Fibroblast of lung (primary cell): ENCODE measurements at regions not wholly inside any gene's neighbourhood (a gene's known extent, or its start where the extent isn't known, plus 50 kb on each side); places are given as distances from the start of the nearest gene placed in this dataset.

Experiments
- DNase-seq, 2 donors: peaks; one replicate each; pipeline versions ENCODE4 v3.0.0 to v3.0.0-alpha.2; 2010; ENCODE audit warnings: low read depth in 2 of 2
- H2AFZ ChIP-seq: 2 replicates; pipeline ENCODE4 v1.5.1; 2012; ENCODE audit warnings: low read length, control low read depth, inconsistent platforms
- H3K27ac ChIP-seq: 2 replicates; pipeline ENCODE4 v1.5.1; 2011; ENCODE audit warnings: low read length, control low read depth; ENCODE audit not compliant: insufficient read depth
- H3K27me3 ChIP-seq: 2 replicates; pipeline ENCODE4 v1.5.1; 2011; ENCODE audit warnings: mild to moderate bottlenecking, low read length; ENCODE audit not compliant: control insufficient read depth, insufficient read depth
- H3K36me3 ChIP-seq: 2 replicates; pipeline ENCODE4 v1.5.1; 2011; ENCODE audit warnings: low read length; ENCODE audit not compliant: control insufficient read depth, insufficient read depth
- H3K4me1 ChIP-seq: 2 replicates; pipeline ENCODE4 v1.5.1; 2011; ENCODE audit warnings: low read length; ENCODE audit not compliant: control insufficient read depth, insufficient read depth; ENCODE audit errors: extremely low read depth
- H3K4me2 ChIP-seq: 2 replicates; pipeline ENCODE4 v1.5.1; 2011; ENCODE audit warnings: low read length, control low read depth; ENCODE audit not compliant: insufficient read depth; ENCODE audit errors: extremely low read depth
- H3K4me3 ChIP-seq, 4 experiments: fragments of 200-600 bp in 1 of 4; sonication (generic) in 1 of 4; replicated peaks in 1 of 4; 2 replicates each; pipeline ENCODE4 v1.5.1; 2011 to 2016; ENCODE audit warnings: low read length in 4 of 4, low read depth in 3 of 4, mild to moderate bottlenecking in 3 of 4, control low read depth in 2 of 4, inconsistent platforms in 1 of 4, mixed read lengths in 1 of 4; ENCODE audit not compliant: insufficient read depth in 1 of 4; ENCODE audit errors: control extremely low read depth in 1 of 4
- H3K79me2 ChIP-seq: 2 replicates; pipeline ENCODE4 v1.5.1; 2012; ENCODE audit warnings: mild to moderate bottlenecking, low read length, inconsistent platforms; ENCODE audit not compliant: control insufficient read depth, insufficient read depth
- H3K9ac ChIP-seq: 2 replicates; pipeline ENCODE4 v1.5.1; 2011; ENCODE audit warnings: mild to moderate bottlenecking, low read length, control low read depth; ENCODE audit not compliant: insufficient read depth
- H3K9me3 ChIP-seq: 2 replicates; pipeline ENCODE4 v1.5.1; 2012; ENCODE audit warnings: low read depth, low read length; ENCODE audit not compliant: control insufficient read depth, insufficient read depth
- H4K20me1 ChIP-seq: 2 replicates; pipeline ENCODE4 v1.5.1; 2011; ENCODE audit warnings: low read length; ENCODE audit not compliant: control insufficient read depth, insufficient read depth; ENCODE audit errors: extremely low read depth
- CTCF ChIP-seq, 2 donors: IDR thresholded peaks in 1 of 2; conservative IDR thresholded peaks in 1 of 2; 1 replicate in 1 of 2; 2 replicates in 1 of 2; pipeline ENCODE4 v1.5.1; 2011 to 2012; ENCODE audit warnings: low read length in 2 of 2, control low read depth in 1 of 2, inconsistent platforms in 1 of 2, low read depth in 1 of 2, mild to moderate bottlenecking in 1 of 2
- EZH2 ChIP-seq: IDR thresholded peaks from 2 replicates; pipeline ENCODE4 v1.5.1; 2012; ENCODE audit warnings: low read length, control low read depth, mild to moderate bottlenecking; ENCODE audit errors: missing control alignments

- H2AFZ ChIP-seq: no peak overlapping the region
- no peak for DNase-seq
- no peaks in the 10 kb centered on the region for H3K27me3 ChIP-seq
- H3K36me3 ChIP-seq: no peaks in the 10 kb centered on the region
- no peak overlapping the region for H3K4me2 ChIP-seq
- TF ChIP-seq CTCF (conservative IDR thresholded peaks at IDR 0.05 in 1 of 2, IDR thresholded peaks at IDR 0.05 in 1 of 2; ENCODE audit: low read depth in 1 of 2, low read length in 2 of 2) (no peak), EZH2 (no peak)
- H3K9ac ChIP-seq: no peak overlapping the region
- no peaks in the 10 kb centered on the region for H3K79me2 ChIP-seq
- H4K20me1 ChIP-seq: no peaks in the 10 kb centered on the region
- H3K9me3 ChIP-seq: no peaks in the 10 kb centered on the region
- H3K4me1 ChIP-seq: no peaks in the 10 kb centered on the region
- no peak overlapping the region for H3K27ac ChIP-seq
- no peak overlapping the region for H3K4me3 ChIP-seq
Observed at GRCh38 chr2:152254486-152254885, 78.9 kb upstream of the STAM2 start.

- H3K79me2 ChIP-seq: no peaks in the 10 kb centered on the region
- H3K9me3 ChIP-seq: no peaks in the 10 kb centered on the region
- H3K9ac ChIP-seq: no peak overlapping the region
- TF ChIP-seq CTCF (conservative IDR thresholded peaks at IDR 0.05 in 1 of 2, IDR thresholded peaks at IDR 0.05 in 1 of 2; ENCODE audit: low read depth in 1 of 2, low read length in 2 of 2): no peak
- TF ChIP-seq EZH2: no peak
- H3K27me3 ChIP-seq: no peaks in the 10 kb centered on the region
- no peaks in the 10 kb centered on the region for H3K4me1 ChIP-seq
- H3K4me2 ChIP-seq: no peak overlapping the region
- no peak overlapping the region for H3K27ac ChIP-seq
- H2AFZ ChIP-seq: no peak overlapping the region
- H3K36me3 ChIP-seq: no peaks in the 10 kb centered on the region
- H3K4me3 ChIP-seq: no peak overlapping the region
- H4K20me1 ChIP-seq: no peaks in the 10 kb centered on the region
- DNase-seq: no peak
Observed at GRCh38 chr2:152254976-152255375, 79.4 kb upstream of the STAM2 start.

- Histone ChIP-seq H3K27me3 (no peaks in the 10 kb centered on the region), H3K79me2 (no peaks in the 10 kb centered on the region), H3K27ac (no peak overlapping the region), H3K9me3 (no peaks in the 10 kb centered on the region), H3K4me3 (no peak overlapping the region), H4K20me1 (no peaks in the 10 kb centered on the region), H3K9ac (no peak overlapping the region), H3K36me3 (no peaks in the 10 kb centered on the region), H2AFZ (no peak overlapping the region), H3K4me2 (no peak overlapping the region), H3K4me1 (no peaks in the 10 kb centered on the region)
- DNase-seq: no peak
- TF ChIP-seq EZH2 (no peak), CTCF (conservative IDR thresholded peaks at IDR 0.05 in 1 of 2, IDR thresholded peaks at IDR 0.05 in 1 of 2; ENCODE audit: low read depth in 1 of 2, low read length in 2 of 2) (no peak)
Observed at GRCh38 chr2:152255918-152256317, 79.1 kb upstream of the FMNL2 start.
